ENCODE measurements at regions not wholly inside any gene's neighbourhood (a gene's known extent, or its start where the extent isn't known, plus 50 kb on each side); places are given as distances from the start of the nearest gene placed in this dataset.

DNA sequence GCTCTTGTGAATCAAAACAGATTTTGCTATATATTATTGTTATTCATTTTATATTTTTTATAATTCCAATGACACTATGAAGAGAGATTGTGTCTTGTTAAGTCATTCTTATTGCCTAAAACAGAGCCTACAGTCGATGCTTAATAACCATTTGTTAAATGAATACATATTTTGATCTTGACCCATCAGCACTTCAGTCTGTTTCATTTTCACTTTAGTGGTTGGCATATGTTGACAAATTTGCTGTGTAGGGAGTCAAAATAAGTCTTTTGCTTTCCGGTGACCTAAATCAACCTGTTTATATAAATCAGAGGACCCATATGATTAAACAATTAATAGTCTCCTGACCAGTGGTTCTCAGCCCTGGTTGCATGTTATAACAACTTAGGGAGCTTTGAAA, 97.1 kb downstream of the TXNL1 start:
- TF ChIP-seq, protein P1, sequence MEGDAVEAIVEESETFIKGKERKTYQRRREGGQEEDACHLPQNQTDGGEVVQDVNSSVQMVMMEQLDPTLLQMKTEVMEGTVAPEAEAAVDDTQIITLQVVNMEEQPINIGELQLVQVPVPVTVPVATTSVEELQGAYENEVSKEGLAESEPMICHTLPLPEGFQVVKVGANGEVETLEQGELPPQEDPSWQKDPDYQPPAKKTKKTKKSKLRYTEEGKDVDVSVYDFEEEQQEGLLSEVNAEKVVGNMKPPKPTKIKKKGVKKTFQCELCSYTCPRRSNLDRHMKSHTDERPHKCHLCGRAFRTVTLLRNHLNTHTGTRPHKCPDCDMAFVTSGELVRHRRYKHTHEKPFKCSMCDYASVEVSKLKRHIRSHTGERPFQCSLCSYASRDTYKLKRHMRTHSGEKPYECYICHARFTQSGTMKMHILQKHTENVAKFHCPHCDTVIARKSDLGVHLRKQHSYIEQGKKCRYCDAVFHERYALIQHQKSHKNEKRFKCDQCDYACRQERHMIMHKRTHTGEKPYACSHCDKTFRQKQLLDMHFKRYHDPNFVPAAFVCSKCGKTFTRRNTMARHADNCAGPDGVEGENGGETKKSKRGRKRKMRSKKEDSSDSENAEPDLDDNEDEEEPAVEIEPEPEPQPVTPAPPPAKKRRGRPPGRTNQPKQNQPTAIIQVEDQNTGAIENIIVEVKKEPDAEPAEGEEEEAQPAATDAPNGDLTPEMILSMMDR (IDR thresholded peaks at IDR 0.05) = no peak
- TF ChIP-seq POLR2A (IDR thresholded peaks at IDR 0.05) (no peak), POLR2AphosphoS5 (IDR thresholded peaks at IDR 0.05) (no peak)

Measured in sigmoid colon (tissue), 4 donors.